SK-N-SH (cell line): ENCODE measurements at regions not wholly inside any gene's neighbourhood (a gene's known extent, or its start where the extent isn't known, plus 50 kb on each side); places are given as distances from the start of the nearest gene placed in this dataset.

Source experiments
- CTCF ChIA-PET: fragments of 300-600, 350-600 bp; formaldehyde crosslinking; extraction: SDS; loops from one replicate; lab custom pipeline; 2021; lab: Yijun Ruan, JAX
- POLR2A ChIA-PET: fragments of 350-600 bp; sonication (Branson Sonifier 250); formaldehyde crosslinking; extraction: SDS; loops from one replicate; lab custom pipeline; 2020; ENCODE audit warnings: antibody characterized with exemption, inconsistent platforms; lab: Yijun Ruan, JAX
- DNase-seq: peaks from one replicate; pipeline ENCODE4 v3.0.0; 2012
- H2AFZ ChIP-seq: fragments of 200-600 bp; sonication (generic); 2 replicates; pipeline ENCODE4 v1.8.1; 2016; ENCODE audit warnings: antibody characterized with exemption, mild to moderate bottlenecking, low read depth
- H3F3A ChIP-seq: fragments of 200-600 bp; sonication (generic); replicated peaks from 2 replicates; pipeline ENCODE3; 2016; ENCODE audit warnings: antibody characterized with exemption, mild to moderate bottlenecking; ENCODE audit not compliant: insufficient read depth
- H3K27ac ChIP-seq, 2 experiments: fragments of 200-500 bp in 1 of 2; fragments of 200-600 bp in 1 of 2; sonication (Bioruptor generic) in 1 of 2; sonication (generic), shearing (Covaris generic) in 1 of 2; 2 replicates each; pipeline versions ENCODE4 v1.5.1 to v1.6.1; 2014 to 2016; ENCODE audit warnings: low read depth in 2 of 2, inconsistent platforms in 1 of 2, low read length in 1 of 2, mild to moderate bottlenecking in 1 of 2, mixed read lengths in 1 of 2
- H3K27me3 ChIP-seq: fragments of 200-600 bp; sonication (generic), shearing (Covaris generic); 2 replicates; pipeline ENCODE4 v1.6.1; 2016; ENCODE audit warnings: mixed run types; ENCODE audit not compliant: insufficient read depth
- H3K36me3 ChIP-seq, 2 experiments: fragments of 200-500 bp in 1 of 2; fragments of 200-600 bp in 1 of 2; sonication (Bioruptor generic) in 1 of 2; sonication (generic) in 1 of 2; replicated peaks in 1 of 2; 2 replicates each; pipeline versions ENCODE3 to v1.5.1; 2014 to 2016; ENCODE audit warnings: low read length in 1 of 2, mild to moderate bottlenecking in 1 of 2; ENCODE audit not compliant: insufficient read depth in 2 of 2, control insufficient read depth in 1 of 2
- H3K4me1 ChIP-seq, 2 experiments: fragments of 200-500 bp in 1 of 2; fragments of 200-600 bp in 1 of 2; sonication (Bioruptor generic) in 1 of 2; sonication (generic), shearing (Covaris generic) in 1 of 2; 2 replicates each; pipeline versions ENCODE4 v1.5.1 to v1.6.1; 2014 to 2016; ENCODE audit warnings: low read depth in 1 of 2, low read length in 1 of 2, mixed run types in 1 of 2; ENCODE audit not compliant: insufficient read depth in 2 of 2, control insufficient read depth in 1 of 2
- H3K4me2 ChIP-seq: fragments of 200-600 bp; sonication (generic), shearing (Covaris generic); 2 replicates; pipeline ENCODE4 v1.6.1; 2017; ENCODE audit warnings: mixed run types
- H3K4me3 ChIP-seq, 2 experiments: fragments of 200-500 bp in 1 of 2; fragments of 200-600 bp in 1 of 2; sonication (Bioruptor generic) in 1 of 2; sonication (generic), shearing (Covaris generic) in 1 of 2; 2 replicates each; pipeline versions ENCODE4 v1.5.1 to v1.8.1; 2014 to 2016; ENCODE audit warnings: low read depth in 2 of 2, inconsistent platforms in 1 of 2, low read length in 1 of 2, mild to moderate bottlenecking in 1 of 2, mixed read lengths in 1 of 2, moderate library complexity in 1 of 2
- H3K79me2 ChIP-seq: fragments of 200-600 bp; sonication (generic); 2 replicates; pipeline ENCODE4 v1.8.1; 2017; ENCODE audit warnings: mild to moderate bottlenecking; ENCODE audit not compliant: insufficient read depth
- H3K9ac ChIP-seq: fragments of 200-600 bp; sonication (generic); 2 replicates; pipeline ENCODE4 v1.6.1; 2017; ENCODE audit warnings: mixed run types
- H3K9me2 ChIP-seq: fragments of 200-600 bp; sonication (generic); 2 replicates; pipeline ENCODE4 v1.6.1; 2017; ENCODE audit warnings: mixed run types
- H3K9me3 ChIP-seq: fragments of 200-600 bp; sonication (generic); 2 replicates; pipeline ENCODE4 v1.6.1; 2017; ENCODE audit warnings: mixed run types, mild to moderate bottlenecking, moderate library complexity
- H4K20me1 ChIP-seq: fragments of 200-600 bp; sonication (generic); 2 replicates; pipeline ENCODE4 v1.6.1; 2017; ENCODE audit warnings: mild to moderate bottlenecking, mixed run types; ENCODE audit not compliant: insufficient read depth
- CTCF ChIP-seq: fragments of 200-600 bp; sonication (generic); IDR thresholded peaks from 2 replicates; pipeline ENCODE4 v1.6.1; 2017; ENCODE audit warnings: antibody characterized with exemption, mild to moderate bottlenecking, moderate library complexity
- EZH2phosphoT487 ChIP-seq: fragments of 200-600 bp; sonication (generic); IDR thresholded peaks from 2 replicates; pipeline ENCODE4 v1.6.1; 2017; ENCODE audit warnings: low read depth, mixed run types, mild to moderate bottlenecking, antibody characterized with exemption, moderate library complexity, borderline replicate concordance
- FOSL2 ChIP-seq: IDR thresholded peaks from 2 replicates; pipeline ENCODE4 v1.4.0; 2012; ENCODE audit warnings: low read depth, mild to moderate bottlenecking, moderate library complexity, borderline replicate concordance
- GATA2 ChIP-seq: sonication (generic); formaldehyde crosslinking; IDR thresholded peaks from 2 replicates; pipeline ENCODE4 v1.5.0; 2020; ENCODE audit warnings: mild to moderate bottlenecking, missing genetic modification reagents
- IRF3 ChIP-seq: fragments of 150-350 bp; IDR thresholded peaks from 2 replicates; pipeline ENCODE4 v1.6.1; 2016; ENCODE audit warnings: mild to moderate bottlenecking, low read depth, low read length
- JUND ChIP-seq: IDR thresholded peaks from 2 replicates; pipeline ENCODE4 v1.4.0; 2012
- MXI1 ChIP-seq: IDR thresholded peaks from 2 replicates; pipeline ENCODE4 v1.6.1; 2012; ENCODE audit warnings: mild to moderate bottlenecking, low read depth, low read length, improper control_type of control experiment
- NFIC ChIP-seq: IDR thresholded peaks from 2 replicates; pipeline ENCODE4 v1.4.0; 2012; ENCODE audit warnings: borderline replicate concordance
- NRF1 ChIP-seq: IDR thresholded peaks from 2 replicates; pipeline ENCODE4 v1.6.1; 2012; ENCODE audit warnings: low read depth, mild to moderate bottlenecking, low read length
- RAD21 ChIP-seq: IDR thresholded peaks from 2 replicates; pipeline ENCODE4 v1.6.1; 2012; ENCODE audit warnings: mild to moderate bottlenecking, low read length
- REST ChIP-seq: IDR thresholded peaks from 2 replicates; pipeline ENCODE4 v1.6.1; 2012; ENCODE audit warnings: mild to moderate bottlenecking, low read depth, low read length, moderate library complexity
- RXRA ChIP-seq: IDR thresholded peaks from 2 replicates; pipeline ENCODE4 v1.4.0; 2012; ENCODE audit warnings: low read depth, mild to moderate bottlenecking, borderline replicate concordance
- TEAD4 ChIP-seq: IDR thresholded peaks from 2 replicates; pipeline ENCODE4 v1.4.0; 2012; ENCODE audit warnings: mild to moderate bottlenecking, borderline replicate concordance; ENCODE audit not compliant: insufficient read depth
- USF2 ChIP-seq: fragments of 150-350 bp; IDR thresholded peaks from 2 replicates; pipeline ENCODE4 v1.6.1; 2017; ENCODE audit warnings: antibody characterized with exemption, low read length, low read depth, borderline replicate concordance
- ZBTB33 ChIP-seq: IDR thresholded peaks from 2 replicates; pipeline ENCODE4 v1.4.0; 2012; ENCODE audit warnings: low read depth, borderline replicate concordance
- WGBS: methylation state at CpG from one replicate; pipeline ENCODE4 v1.1.6; 2017; ENCODE audit warnings: low lambda C conversion rate; 5-methylcytosine and 5-hydroxymethylcytosine counted together

- H3K9me2 ChIP-seq: no peaks in the 10 kb centered on the region
- no peak overlapping the region for H3K27ac ChIP-seq
- no peak for DNase-seq
- no peak for TF ChIP-seq GATA2 (CRISPR knock-in tag)
- TF ChIP-seq RXRA: no peak
- TF ChIP-seq, all 33 proteins: peak for 0
- Histone ChIP-seq H3K9me3 (no peaks in the 10 kb centered on the region), H2AFZ (no peak overlapping the region), H3K36me3 (no peaks in the 10 kb centered on the region), H3F3A (no peaks in the 10 kb centered on the region), H3K27me3 (no peaks in the 10 kb centered on the region), H3K4me1 (no peaks in the 10 kb centered on the region), H3K4me2 (no peak overlapping the region), H3K4me3 (no peak overlapping the region), H3K9ac (no peak overlapping the region), H3K79me2 (no peaks in the 10 kb centered on the region), H4K20me1 (no peaks in the 10 kb centered on the region)
- POLR2A ChIA-PET: no interaction called here
- WGBS: 14% methylated on average over 3 of the region's 3 CpGs
- CTCF ChIA-PET: no interaction called here
Measured at GRCh38 chr4:131426023-131426758, 1722.9 kb upstream of the PCDH10 start.

GRCh38 chr4:131427000-131427399, 1722.1 kb upstream of the PCDH10 start:
- H3K9ac ChIP-seq: no peak overlapping the region
- no peaks in the 10 kb centered on the region for H3K4me1 ChIP-seq
- no peak overlapping the region for H3K27ac ChIP-seq
- no peaks in the 10 kb centered on the region for H3K36me3 ChIP-seq
- ChIA-PET POLR2A (no interaction called here), CTCF (no interaction called here)
- no peaks in the 10 kb centered on the region for H3K27me3 ChIP-seq
- DNase-seq: no peak
- no peaks in the 10 kb centered on the region for H4K20me1 ChIP-seq
- no peak overlapping the region for H2AFZ ChIP-seq
- no peaks in the 10 kb centered on the region for H3K9me3 ChIP-seq
- WGBS: 26% methylated on average over 2 of the region's 2 CpGs
- H3K4me2 ChIP-seq: no peak overlapping the region
- H3F3A ChIP-seq: no peaks in the 10 kb centered on the region
- no peaks in the 10 kb centered on the region for H3K79me2 ChIP-seq
- H3K4me3 ChIP-seq: no peak overlapping the region
- no peaks in the 10 kb centered on the region for H3K9me2 ChIP-seq
- TF ChIP-seq NRF1 (no peak), EZH2phosphoT487 (no peak), RXRA (no peak), FOSL2 (no peak), JUND (no peak), IRF3 (no peak), NFIC (no peak), CTCF (no peak), ZBTB33 (no peak), TEAD4 (no peak), USF2 (no peak), RAD21 (no peak), MXI1 (no peak), REST (no peak)
